GM21526 (cell line): ENCODE measurements at regions not wholly inside any gene's neighbourhood (a gene's known extent, or its start where the extent isn't known, plus 50 kb on each side); places are given as distances from the start of the nearest gene placed in this dataset.
A peak's percentile ranks its signal among the peaks of the same experiment; 100 is the strongest.
"Not testable (repeated sequence)": the region's sequence is repeated elsewhere in the genome, so short reads cannot be mapped to it uniquely, and the experiment has no call there.

Source experiments
- ATAC-seq: cut with Tn5 transposase; IDR thresholded peaks from one replicate; pipeline ENCODE4 v1.9.1; 2021; ENCODE audit warnings: moderate library complexity; ENCODE audit not compliant: unreplicated experiment, low FRiP score

- ATAC-seq: no peak
These were observed 251.9 kb downstream of the REEP3 start for GRCh38 chr10:63773106-63773505.

- no peak for ATAC-seq
These were observed 252.8 kb downstream of the REEP3 start for GRCh38 chr10:63773962-63774361.

GRCh38 chr10:63780101-63780500 lies 258.9 kb downstream of the REEP3 start:
- no peak for ATAC-seq

- no peak for ATAC-seq
These were observed 260.0 kb downstream of the REEP3 start for GRCh38 chr10:63781226-63781625.

GRCh38 chr10:63783882-63784281 lies 262.7 kb downstream of the REEP3 start:
- no peak for ATAC-seq

- ATAC-seq: no peak
These were observed 267.1 kb downstream of the REEP3 start for GRCh38 chr10:63788152-63788821.

GRCh38 chr10:63795094-63795860 lies 274.1 kb downstream of the REEP3 start:
- ATAC-seq: no peak

GRCh38 chr10:63798599-63799498 lies 277.6 kb downstream of the REEP3 start:
- ATAC-seq: no peak

- ATAC-seq: no peak
These were observed 278.5 kb downstream of the REEP3 start for GRCh38 chr10:63799521-63800300.

GRCh38 chr10:63801166-63801565 lies 280.0 kb downstream of the REEP3 start:
- ATAC-seq: no peak

GRCh38 chr10:63806330-63806729 lies 285.1 kb downstream of the REEP3 start:
- ATAC-seq: no peak

GRCh38 chr10:63812501-63812900 lies 291.3 kb downstream of the REEP3 start:
- ATAC-seq: no peak

- ATAC-seq: peak; percentile 70
These were observed 298.6 kb downstream of the REEP3 start for GRCh38 chr10:63819753-63820329.

- ATAC-seq: no peak
These were observed 301.3 kb downstream of the REEP3 start for GRCh38 chr10:63822496-63822895.

- no peak for ATAC-seq
These were observed 303.9 kb downstream of the REEP3 start for GRCh38 chr10:63825111-63825510.

GRCh38 chr10:63825766-63826165 lies 304.6 kb downstream of the REEP3 start:
- ATAC-seq: no peak

- not testable (repeated sequence) for ATAC-seq
These were observed 305.8 kb downstream of the REEP3 start for GRCh38 chr10:63827018-63827417.

GRCh38 chr10:63829020-63829419 lies 307.8 kb downstream of the REEP3 start:
- ATAC-seq: no peak

GRCh38 chr10:63829573-63830149 lies 308.5 kb downstream of the REEP3 start:
- ATAC-seq: no peak

GRCh38 chr10:63832686-63833085 lies 311.5 kb downstream of the REEP3 start:
- ATAC-seq: no peak
